GM19452 (cell line): ENCODE measurements at regions not wholly inside any gene's neighbourhood (a gene's known extent, or its start where the extent isn't known, plus 50 kb on each side); places are given as distances from the start of the nearest gene placed in this dataset.
"Not testable (repeated sequence)": the region's sequence is repeated elsewhere in the genome, so short reads cannot be mapped to it uniquely, and the experiment has no call there.

Source experiments
- ATAC-seq: cut with Tn5 transposase; IDR thresholded peaks from one replicate; pipeline ENCODE4 v1.9.1; 2021; ENCODE audit not compliant: unreplicated experiment

DNA sequence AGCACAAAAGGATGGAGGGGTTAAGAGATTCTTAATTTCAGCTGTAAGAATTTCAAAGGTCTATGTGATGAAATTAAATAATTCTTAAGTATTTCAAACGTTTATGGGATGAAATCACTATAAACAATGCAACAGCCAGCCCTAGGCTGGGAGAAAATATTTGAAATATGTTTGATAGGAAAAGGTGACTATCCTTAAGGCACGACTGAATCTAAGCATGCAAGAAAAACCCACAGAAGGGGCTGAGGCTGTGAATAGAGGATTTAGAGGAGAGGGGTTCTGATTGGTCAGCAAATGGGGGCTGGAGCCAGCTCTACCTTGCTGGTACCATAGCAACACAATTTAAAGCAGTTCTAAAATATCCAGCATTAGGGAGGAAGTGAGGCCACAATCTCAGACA is 220.8 kb upstream of the ATP10A start:
- no peak for ATAC-seq

DNA sequence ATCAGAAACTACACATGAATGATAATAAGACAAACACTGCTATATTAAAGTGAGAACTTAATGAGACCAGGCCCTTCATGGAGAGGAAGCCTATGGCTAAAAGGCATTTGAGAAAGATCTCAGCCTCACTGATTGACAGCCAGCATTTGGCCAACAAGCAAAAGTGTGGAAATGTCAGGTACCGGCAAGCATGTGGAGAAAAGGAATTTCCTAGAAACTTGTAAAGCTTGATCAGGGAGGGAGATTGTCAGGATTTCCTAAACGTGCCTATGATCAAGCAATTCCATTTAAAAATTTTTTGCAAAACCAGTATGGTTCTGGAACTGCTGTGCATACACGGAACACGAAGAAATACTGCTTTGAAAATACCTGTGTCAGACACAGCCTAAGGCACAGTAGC is 220.3 kb upstream of the ATP10A start:
- no peak for ATAC-seq

DNA sequence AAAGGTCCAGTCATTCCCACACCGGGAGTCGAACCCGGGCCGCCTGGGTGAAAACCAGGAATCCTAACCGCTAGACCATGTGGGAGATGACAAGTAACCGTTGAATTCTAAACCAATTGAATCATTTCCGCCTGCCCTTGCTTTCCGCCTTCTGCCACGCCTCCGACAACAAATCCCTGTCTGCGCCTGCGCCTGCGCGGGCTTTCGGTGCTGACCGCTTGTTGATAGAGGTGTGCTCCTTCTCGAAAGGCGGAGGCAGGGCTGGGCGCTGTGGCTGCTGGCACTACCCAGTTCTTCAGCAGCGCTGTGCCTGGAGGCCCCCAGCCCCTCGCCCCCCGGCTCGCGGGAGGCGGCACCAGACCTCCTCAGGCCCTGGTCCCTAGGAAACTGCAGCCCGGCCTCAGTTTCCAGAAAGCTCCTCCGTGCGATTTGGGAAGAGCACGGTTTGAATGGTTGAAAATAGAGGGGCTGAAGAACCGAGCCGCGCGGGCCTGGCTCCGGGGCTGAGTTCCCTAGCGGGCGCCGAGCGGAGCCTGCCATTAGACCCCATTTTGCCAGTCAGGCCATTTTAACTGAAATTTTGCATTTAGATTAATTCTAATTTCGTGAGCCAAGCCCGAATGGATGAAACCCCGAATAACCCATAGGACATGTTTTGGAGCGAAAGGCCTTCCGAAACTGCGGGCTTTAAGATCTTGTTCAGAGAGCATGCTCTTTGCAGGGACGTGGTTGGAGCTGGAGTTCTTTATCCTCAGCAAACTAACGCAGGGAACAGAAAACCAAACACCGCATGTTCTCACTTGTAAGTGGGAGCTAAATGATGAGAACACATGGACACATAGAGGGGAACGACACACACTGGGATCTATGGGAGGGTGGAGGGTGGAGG is 219.3 kb upstream of the ATP10A start:
- ATAC-seq: peak; percentile 97

DNA sequence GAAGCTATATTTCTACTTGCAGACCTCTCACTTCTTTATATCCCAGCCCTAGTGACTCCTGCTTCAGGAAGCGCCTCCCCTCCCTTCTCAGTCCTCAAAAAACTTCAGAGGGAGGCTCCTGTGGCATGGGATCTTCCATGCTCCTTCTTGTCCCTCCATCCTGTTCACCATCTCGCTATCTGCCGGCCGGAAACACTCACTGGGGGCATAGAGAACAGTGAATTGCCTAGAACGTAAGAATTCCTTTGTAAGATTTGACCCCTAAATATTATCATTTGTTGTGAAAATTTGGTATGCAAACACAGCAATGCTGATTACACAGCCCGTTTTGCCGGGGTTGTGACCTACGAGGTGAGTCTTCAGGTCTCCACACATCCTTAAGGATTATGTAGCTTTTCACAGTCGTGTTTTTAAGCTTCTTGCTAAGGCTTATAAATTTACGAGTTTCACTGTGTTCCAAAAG is 218.7 kb upstream of the ATP10A start:
- no peak for ATAC-seq

DNA sequence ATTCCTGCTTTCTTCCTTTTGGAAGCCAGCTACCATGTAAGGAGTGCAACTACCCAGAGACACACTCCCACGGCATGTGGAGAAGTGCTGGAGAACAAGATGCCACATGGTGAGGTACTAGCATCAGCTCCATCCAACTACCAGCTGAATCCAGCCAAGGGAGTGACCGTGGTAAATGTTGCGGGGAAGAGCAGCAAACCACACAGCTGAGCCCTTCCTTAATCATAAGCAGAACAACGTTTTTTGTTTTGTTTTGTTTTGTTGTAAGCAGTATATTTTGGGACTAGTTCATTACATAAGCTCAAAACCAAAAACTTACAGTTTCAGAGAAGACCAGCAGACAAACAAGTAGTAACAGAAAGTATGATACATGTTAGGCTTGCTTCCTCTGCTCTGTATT is 212.6 kb upstream of the ATP10A start:
- no peak for ATAC-seq

DNA sequence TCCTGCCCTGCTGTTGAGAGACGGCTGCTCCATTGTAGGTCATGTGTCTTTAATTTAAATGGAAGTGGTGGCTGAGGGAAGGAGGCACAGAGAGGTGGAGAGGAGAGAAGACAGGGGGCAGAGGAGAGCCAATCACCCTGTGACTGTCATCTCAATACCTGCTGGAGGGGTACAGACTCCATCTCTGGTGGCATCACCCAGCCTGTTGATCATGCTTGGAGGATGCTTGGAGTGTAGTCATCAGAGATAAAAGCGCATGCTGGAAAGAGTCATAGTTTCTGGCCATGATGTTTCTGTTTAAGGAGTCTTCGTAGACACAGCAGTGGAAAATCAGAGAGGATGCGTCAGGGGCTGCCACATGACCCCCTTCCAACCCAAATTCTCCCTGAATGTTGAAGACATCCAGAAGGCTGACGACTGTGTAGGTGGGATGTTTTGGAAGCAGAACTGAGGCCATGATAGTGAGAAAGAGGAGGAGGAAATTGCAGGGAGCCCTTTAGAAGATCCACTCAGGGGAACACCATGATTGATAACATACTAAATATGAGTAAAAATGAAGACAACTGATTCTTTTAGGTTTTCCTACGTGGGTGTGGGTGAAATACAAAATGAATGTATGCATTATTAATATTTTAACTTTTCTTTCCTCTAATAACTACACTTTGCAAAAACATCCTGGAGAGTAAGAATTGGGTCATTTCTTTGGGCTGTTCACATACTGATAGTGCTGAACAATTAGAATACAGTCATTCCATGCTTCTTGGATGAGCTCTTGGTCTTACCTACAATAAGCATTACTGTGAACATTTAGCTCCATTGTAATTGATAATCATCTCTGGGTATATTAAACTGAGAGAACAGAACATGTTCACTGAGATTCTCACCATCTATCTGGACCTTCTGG is 210.6 kb upstream of the ATP10A start:
- ATAC-seq: no peak

DNA sequence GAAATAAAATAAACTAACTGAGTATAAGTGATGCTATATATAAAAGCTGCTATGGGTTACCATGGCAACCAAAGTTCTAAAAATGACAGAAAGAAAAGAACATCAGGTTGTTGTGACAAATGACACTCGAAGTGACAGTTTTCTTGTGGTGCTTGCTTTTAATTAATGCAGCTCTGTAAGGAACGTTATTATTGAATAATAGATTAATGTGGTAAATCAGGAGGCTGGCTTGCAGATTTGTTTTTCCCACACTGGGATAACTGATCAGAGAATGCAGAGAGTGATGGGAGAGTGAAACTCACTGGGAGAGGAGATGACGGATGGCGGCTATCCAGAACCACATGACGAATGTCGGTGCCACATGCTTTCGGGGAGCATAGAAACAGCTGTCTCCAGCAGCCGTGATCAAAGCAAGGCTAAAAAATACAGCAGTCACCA is 207.0 kb upstream of the ATP10A start:
- no peak for ATAC-seq

DNA sequence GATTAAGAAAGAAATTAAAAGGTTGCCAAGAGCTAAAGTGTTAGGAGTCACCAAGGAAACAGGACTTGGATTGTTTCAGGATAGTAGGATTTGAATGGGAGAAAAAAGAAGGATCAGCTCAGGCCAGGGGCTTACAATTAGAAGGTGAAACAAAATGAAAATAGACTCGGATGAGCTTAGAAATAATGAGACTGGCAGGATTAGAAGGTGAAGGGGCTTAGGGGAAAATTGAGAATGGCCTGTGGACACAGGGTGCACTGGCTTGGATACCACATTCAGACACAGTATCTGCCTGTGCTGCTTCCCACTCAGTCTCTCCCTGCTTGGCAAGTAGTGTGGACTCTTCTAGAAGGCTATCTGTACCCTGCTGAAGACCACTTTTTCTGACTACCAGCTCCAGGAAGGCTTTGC is 206.1 kb upstream of the ATP10A start:
- ATAC-seq: no peak

DNA sequence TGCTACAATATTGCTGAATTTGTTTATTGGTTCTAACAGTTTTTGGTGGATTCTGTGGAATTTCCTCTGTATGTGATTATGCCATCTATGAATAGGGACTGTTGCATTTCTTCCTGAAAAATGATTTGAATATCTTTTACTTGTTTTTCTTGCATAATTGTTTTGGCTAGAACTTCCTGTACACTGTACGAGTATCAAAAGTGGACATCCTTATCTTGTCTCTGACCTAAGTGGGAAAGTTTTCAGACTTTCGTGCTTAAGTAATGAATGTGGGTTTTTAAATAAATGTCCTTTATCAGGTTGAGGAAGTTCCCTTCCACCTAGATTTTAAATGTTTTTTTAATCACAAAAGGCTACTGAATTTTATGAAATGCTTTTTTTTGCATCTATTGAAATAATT is 203.8 kb upstream of the ATP10A start:
- ATAC-seq: no peak

DNA sequence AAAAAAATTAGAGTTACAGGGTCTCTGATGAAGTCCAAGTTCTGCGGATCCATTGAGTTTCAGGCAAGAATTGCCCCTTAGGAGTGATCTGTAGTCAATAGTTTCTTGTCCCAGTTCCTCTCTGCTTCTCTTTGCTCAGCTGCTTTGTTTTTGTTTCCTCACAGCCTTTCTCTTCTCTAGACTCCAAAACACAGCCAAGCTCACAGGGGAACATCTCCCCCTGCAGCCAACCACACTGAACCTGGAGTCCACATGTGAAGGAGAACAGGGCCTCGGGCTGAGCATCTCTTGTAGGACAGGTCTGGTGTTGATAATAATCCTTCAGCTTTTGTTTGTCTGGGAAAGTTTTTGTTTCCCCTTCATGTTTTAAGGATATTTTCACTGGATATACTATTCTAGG is 202.6 kb upstream of the ATP10A start:
- ATAC-seq: no peak

DNA sequence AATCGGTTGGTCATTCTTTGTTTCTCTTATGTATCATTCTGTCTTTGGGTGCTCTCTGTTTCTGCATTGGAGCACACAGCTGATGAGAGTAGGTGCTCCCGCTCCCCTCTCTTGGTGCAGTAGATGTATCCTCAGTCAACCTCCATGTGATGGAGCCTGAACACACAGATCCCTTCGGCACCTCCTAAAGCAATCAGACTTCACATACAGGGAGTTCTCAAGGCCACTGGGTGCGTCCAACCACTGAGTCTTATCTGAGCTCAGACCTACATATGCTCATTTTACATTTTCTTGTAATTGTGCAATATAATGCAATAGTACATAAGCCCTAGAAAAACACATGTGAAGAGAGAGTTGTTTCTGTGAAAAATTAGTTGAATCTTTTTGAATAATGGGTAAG is 198.1 kb upstream of the ATP10A start:
- no peak for ATAC-seq

DNA sequence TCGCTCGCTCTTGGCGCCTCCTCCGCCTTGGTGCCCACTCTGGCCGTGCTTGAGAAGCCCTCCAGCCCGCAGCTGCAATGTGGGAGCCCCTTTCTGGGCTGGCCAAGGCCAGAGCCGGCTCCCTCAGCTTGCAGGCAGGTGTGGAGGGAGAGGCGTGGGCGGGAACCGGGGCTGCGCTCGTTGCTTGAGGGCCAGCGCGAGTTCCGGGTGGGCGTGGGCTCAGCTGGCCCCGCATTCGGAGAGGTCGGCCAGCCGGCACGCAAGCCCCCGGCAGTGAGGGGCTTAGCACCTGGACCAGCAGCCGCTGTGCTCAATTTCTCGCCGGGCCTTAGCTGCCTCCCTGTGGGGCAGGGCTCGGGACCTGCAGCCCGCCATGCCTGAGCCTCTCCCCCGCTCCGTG is 193.6 kb upstream of the ATP10A start:
- ATAC-seq: not testable (repeated sequence)

DNA sequence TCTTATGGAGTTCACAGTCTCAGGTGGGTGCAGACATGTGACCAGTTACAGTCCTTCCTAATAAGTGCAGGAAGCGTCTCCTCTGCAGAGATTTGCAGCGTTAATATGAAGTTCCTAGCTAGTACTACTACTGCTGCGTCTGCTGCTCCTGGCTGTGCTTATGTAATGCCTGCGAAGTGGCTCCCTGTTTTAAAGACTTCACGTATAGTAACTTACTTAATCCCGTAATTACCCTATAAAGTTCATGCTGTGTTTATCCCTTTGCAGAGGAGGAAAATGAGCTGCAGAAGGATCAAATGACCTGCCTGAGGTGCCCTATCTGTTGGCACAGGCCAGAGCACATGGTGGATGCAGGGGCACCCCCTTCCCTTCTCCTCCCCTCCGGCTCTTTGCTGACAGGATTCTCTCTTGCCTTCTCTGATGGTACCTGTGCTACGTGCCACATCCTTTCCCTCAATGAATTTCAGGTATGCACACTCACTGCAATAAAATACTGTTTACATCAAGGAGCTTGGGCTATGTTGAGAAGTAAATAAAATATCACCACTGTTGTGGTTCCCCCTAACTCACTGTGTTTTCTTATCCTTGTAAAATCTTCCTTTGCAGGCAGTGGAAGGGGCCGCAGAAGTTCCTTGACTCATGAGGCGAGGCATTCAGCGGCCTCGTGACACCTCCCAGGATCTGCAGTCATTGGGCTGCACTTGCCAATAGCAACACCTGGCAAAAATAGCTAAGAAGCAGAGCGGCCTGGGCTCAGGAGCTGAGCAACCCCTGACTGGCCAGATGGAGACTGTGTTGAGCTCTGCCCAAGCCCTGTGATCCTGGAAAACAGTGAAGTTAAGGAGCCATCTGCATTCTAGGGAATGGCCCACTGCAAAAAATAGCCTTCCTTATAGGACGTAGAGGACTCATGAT is 188.9 kb upstream of the ATP10A start:
- no peak for ATAC-seq

DNA sequence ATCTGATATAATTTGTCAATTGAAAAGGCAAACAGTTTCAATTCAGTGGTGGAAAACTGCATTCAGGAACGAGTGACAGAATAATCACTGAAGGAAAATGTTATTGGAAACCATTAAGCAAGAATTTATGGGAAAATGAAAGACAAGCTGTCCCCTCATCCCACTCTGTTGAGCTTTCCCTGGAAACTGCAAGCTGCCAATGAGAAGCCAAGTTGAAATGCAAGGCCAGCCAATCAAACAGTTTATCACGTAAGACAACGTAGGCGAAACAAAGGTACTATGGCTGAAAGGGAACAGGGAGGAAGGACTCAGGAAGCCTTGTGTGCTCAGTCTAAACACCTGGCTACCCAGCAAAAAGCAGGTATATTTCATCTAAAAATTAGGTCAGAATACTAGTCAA is 187.9 kb upstream of the ATP10A start:
- no peak for ATAC-seq

DNA sequence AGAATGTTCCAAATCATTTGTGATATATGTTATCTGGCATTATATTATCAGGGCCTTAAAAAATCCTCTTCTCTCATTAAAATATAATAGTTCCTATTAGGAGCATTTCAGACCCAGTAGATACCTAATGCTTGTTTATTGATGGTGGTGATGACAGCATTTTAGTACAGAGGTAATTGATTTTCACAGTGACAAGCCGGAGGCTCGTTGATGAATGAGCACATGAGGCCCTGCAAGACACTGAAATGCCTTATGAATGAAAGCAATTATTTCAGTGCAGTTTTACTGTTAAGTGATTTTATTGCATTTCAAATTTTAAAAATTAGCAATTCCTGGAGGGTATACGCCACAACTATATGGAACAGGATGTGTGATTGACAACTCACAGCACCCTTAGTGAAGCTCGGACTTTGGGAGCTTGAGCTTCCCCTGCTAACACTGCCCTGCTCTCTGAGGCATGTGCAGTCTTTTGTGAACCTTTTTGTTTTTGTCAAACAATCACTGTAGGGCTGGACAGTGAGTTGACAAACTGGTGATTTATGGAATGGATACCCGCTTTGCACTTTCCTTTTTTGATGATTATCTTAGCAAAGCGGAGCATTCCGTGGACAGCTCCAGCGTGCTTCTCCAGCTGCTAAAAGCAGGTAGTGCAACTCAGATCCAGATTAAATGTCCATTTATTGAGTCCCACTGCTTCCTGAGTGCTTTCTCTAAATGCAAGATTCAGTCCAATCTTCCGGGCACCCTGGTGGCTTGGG is 187.0 kb upstream of the ATP10A start:
- ATAC-seq: no peak

DNA sequence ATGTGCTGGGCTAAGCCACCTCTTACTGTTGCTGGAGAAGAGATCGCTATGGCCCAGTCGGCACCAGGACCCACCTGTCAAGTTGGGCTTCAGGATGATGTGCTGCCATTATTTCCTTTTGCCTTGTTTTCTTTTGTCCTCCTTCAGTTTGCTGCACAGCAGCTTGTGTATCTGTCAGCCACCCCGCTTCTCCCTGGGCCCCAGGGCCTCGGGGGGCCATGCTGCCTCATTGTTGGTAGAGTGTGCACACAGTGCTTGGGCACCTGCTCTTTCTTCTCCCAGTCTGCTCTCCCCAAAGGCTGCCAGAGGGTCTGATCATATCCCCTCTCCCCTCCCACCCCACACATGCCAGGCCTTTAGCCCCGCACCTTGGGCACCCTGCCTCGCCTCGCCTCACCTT is 185.5 kb upstream of the ATP10A start:
- ATAC-seq: no peak

DNA sequence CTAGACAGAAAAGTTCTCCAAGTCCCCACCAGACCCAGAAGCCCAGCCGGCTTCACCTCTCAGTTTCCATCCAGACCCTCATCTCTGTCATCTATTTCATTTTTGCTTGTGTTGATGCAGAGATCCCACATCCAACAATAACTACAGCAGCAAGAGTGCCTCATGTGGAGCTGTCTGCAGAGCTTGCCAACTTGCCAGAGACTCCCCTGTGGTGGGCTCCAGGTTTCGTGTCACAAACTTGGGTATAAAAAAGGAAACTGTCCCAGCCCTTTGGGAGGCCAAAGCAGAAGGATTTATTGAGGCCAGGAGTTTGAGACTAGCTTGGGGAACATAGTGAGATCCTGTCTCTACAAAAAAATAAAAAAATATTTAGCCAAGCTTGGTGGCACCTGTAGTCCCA is 182.4 kb upstream of the ATP10A start:
- ATAC-seq: no peak

DNA sequence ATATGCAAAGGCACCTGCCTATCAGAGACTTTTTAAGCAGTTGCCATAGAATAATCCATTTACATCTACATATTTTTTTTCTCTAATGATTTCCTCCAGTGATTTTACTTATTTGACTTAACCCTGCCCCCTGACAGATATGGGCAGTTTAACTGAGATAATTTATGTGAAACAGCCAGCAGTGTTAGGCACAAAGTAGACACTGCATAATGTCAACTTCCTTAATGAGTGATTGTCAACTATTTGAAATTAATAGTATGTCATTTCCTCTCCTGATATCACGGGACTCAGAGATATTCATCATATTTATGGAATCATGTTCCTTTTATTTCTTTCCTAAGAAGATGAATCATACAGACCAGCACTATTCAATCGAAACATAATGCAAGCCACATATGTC is 179.9 kb upstream of the ATP10A start:
- no peak for ATAC-seq

DNA sequence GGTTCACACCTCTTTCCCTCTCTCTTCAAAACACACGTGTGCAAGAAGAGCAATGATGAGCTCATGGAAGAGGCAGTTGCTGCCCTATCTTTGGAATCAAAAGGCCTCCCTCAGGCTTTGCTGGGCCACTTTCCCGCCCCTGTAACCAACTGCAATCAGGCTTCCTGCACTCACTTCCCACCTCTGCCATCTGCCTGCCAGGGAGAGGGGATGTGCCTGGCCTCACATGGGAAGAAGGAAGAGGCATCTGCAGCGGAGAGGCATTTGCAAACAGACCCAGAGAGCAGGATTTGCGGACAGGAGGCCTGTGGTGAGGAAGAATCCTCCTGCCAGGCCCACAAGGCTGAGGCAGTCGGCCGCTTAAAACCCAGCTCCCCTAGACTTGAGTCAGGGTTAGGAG is 175.6 kb upstream of the ATP10A start:
- ATAC-seq: no peak

DNA sequence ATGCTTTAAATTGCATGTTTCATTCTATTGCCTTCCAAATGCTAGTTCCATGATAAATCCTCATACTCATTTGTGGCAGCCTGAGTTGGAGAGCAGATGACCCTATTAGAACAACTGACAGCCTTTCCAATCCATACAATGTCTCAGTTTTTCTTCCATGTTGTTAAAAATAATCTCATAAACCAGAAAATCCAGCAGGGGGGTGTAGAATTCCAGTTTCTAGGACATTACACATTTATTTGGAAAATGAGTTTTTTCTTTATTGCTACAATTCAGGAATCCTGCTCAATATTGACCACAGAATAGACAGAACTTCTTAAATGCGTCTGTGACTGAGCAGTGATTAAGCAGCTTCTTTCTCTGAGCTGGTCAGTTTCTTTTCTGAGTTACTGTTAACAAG is 174.2 kb upstream of the ATP10A start:
- no peak for ATAC-seq
